T-cell (primary cell): ENCODE measurements at regions not wholly inside any gene's neighbourhood (a gene's known extent, or its start where the extent isn't known, plus 50 kb on each side); places are given as distances from the start of the nearest gene placed in this dataset.

Experiments used
- ATAC-seq, 4 experiments: fragments of 200-7000 bp in 3 of 4; fragments of 150-1000 bp in 1 of 4; cut with Tn5 transposase; replicated peaks in 1 of 4; 1 replicate in 3 of 4; 2 replicates in 1 of 4; pipeline ENCODE4 v1.10.0; 2021; ENCODE audit warnings: moderate library complexity in 3 of 4, mild to moderate bottlenecking in 2 of 4, moderate number of reproducible peaks in 1 of 4
- CTCF ChIA-PET, 2 donors: fragments of 300-600 bp; sonication (Branson Sonifier 250); formaldehyde crosslinking; loops; one replicate each; lab custom pipeline; 2022; ENCODE audit warnings: antibody characterized with exemption in 2 of 2; lab: Charles Lee
- POLR2A ChIA-PET, 2 donors: fragments of 300-600 bp; sonication (Branson Sonifier 250); formaldehyde crosslinking; loops; one replicate each; lab custom pipeline; 2022; ENCODE audit warnings: antibody characterized with exemption in 2 of 2; lab: Charles Lee
- DNase-seq, 35 experiments: peaks; one replicate each; pipeline versions ENCODE4 v3.0.0 to v3.0.0-alpha.2; 2013 to 2023
- H3K27ac ChIP-seq: one replicate; pipeline ENCODE4 v1.5.1; 2013; ENCODE audit warnings: low read length
- H3K27me3 ChIP-seq, 2 experiments: replicated peaks in 1 of 2; 1 replicate in 1 of 2; 2 replicates in 1 of 2; pipeline versions ENCODE4 v1.6.1 to v1.7.0; 2013; ENCODE audit warnings: low read length in 1 of 2, mixed read lengths in 1 of 2; ENCODE audit not compliant: control insufficient read depth in 2 of 2, insufficient read depth in 2 of 2; ENCODE audit errors: extremely low read depth in 1 of 2
- H3K36me3 ChIP-seq, 2 donors: 1 replicate in 1 of 2; 2 replicates in 1 of 2; pipeline versions ENCODE4 v1.6.1 to v1.7.0; 2013; ENCODE audit warnings: low read length in 1 of 2; ENCODE audit not compliant: control insufficient read depth in 2 of 2, insufficient read depth in 1 of 2; ENCODE audit errors: extremely low read depth in 1 of 2
- H3K4me1 ChIP-seq, 2 experiments: 1 replicate in 1 of 2; 2 replicates in 1 of 2; pipeline versions ENCODE4 v1.6.1 to v1.7.0; 2013; ENCODE audit warnings: low read length in 2 of 2, mixed read lengths in 1 of 2; ENCODE audit not compliant: insufficient read depth in 2 of 2, control insufficient read depth in 1 of 2; ENCODE audit errors: extremely low read depth in 1 of 2
- H3K4me3 ChIP-seq, 2 donors: 1 replicate in 1 of 2; 2 replicates in 1 of 2; pipeline versions ENCODE4 v1.5.1 to v1.7.0; 2013; ENCODE audit warnings: mild to moderate bottlenecking in 2 of 2, low read length in 1 of 2, moderate library complexity in 1 of 2; ENCODE audit not compliant: control insufficient read depth in 1 of 2; ENCODE audit errors: extremely low read depth in 1 of 2
- H3K9me3 ChIP-seq: 2 replicates; pipeline ENCODE4 v1.7.0; 2013
- H3K27ac Mint-ChIP-seq, 2 donors: one replicate each; pipeline ENCODE4 v1.8.0; 2020 to 2021; ENCODE audit warnings: mild to moderate bottlenecking in 2 of 2, mixed read lengths in 2 of 2
- H3K27me3 Mint-ChIP-seq, 2 donors: one replicate each; pipeline ENCODE4 v1.8.0; 2021 to 2022; ENCODE audit warnings: mixed read lengths in 2 of 2
- H3K36me3 Mint-ChIP-seq: one replicate; pipeline ENCODE4 v1.8.0; 2021; ENCODE audit warnings: mixed read lengths
- H3K4me1 Mint-ChIP-seq, 3 donors: one replicate each; pipeline ENCODE4 v1.8.0; 2020 to 2022; ENCODE audit warnings: mixed read lengths in 3 of 3, mild to moderate bottlenecking in 1 of 3
- H3K4me3 Mint-ChIP-seq, 3 donors: one replicate each; pipeline ENCODE4 v1.8.0; 2020 to 2022; ENCODE audit warnings: mild to moderate bottlenecking in 3 of 3, mixed read lengths in 3 of 3, moderate library complexity in 3 of 3
- H3K9me3 Mint-ChIP-seq, 3 donors: one replicate each; pipeline ENCODE4 v1.8.0; 2020 to 2022; ENCODE audit warnings: mixed read lengths in 3 of 3
- whole genome bisulfite sequencing: methylation state at CpG from one replicate; pipeline ENCODE4 v1.1.5; 2013; ENCODE audit warnings: missing lambda C conversion rate; ENCODE audit not compliant: insufficient coverage; 5-methylcytosine and 5-hydroxymethylcytosine counted together

- H3K36me3 ChIP-seq: no peaks in the 10 kb centered on the region
- ATAC-seq (no peak), DNase-seq (no peak)
- no peaks in the 10 kb centered on the region for H3K4me1 Mint-ChIP-seq
- H3K4me3 Mint-ChIP-seq: no peak overlapping the region
- ChIA-PET CTCF (interaction anchor here in 1 of 2 donors (0.6 kb wide), 1 partner anchor 1967 kb away, joined by 12 read pairs; no protein-coding TSS in a partner anchor), POLR2A (interaction anchor here in 1 of 2 donors (0.5 kb wide), 1 partner anchor 9 kb away, joined by 5 read pairs; no protein-coding TSS in a partner anchor)
- H3K27me3 Mint-ChIP-seq: no peaks in the 10 kb centered on the region
- no peaks in the 10 kb centered on the region for H3K9me3 ChIP-seq
- H3K4me3 ChIP-seq: no peak overlapping the region
- H3K36me3 Mint-ChIP-seq: no peaks in the 10 kb centered on the region
- H3K27ac ChIP-seq: no peak overlapping the region
- 40% methylated on average over 1 of the region's 3 CpGs for WGBS
- no peaks in the 10 kb centered on the region for H3K27me3 ChIP-seq
- peaks cover 0 to 19% (median 3%) of the 10 kb centered on the region in 3 donors for H3K9me3 Mint-ChIP-seq
- no peaks in the 10 kb centered on the region for H3K4me1 ChIP-seq
- no peak overlapping the region for H3K27ac Mint-ChIP-seq
Observed at GRCh38 chr1:72442262-72442661, 159.9 kb upstream of the NEGR1 start.

- Histone ChIP-seq H3K4me3 (no peak overlapping the region), H3K27me3 (no peaks in the 10 kb centered on the region), H3K4me1 (no peaks in the 10 kb centered on the region), H3K9me3 (no peaks in the 10 kb centered on the region), H3K27ac (no peak overlapping the region), H3K36me3 (no peaks in the 10 kb centered on the region)
- H3K9me3 Mint-ChIP-seq: peaks cover 2 to 20% (median 3%) of the 10 kb centered on the region in 3 donors
- no peaks in the 10 kb centered on the region for H3K36me3 Mint-ChIP-seq
- no peak overlapping the region for H3K4me3 Mint-ChIP-seq
- no peak for ATAC-seq
- H3K27me3 Mint-ChIP-seq: no peaks in the 10 kb centered on the region
- no peak overlapping the region for H3K27ac Mint-ChIP-seq
- ChIA-PET CTCF (no interaction called here), POLR2A (no interaction called here)
- DNase-seq: no peak
- WGBS: 80% methylated on average over 1 of the region's 1 CpG
- no peaks in the 10 kb centered on the region for H3K4me1 Mint-ChIP-seq
Observed at GRCh38 chr1:72439036-72439435, 156.7 kb upstream of the NEGR1 start.

- DNase-seq (no peak), ATAC-seq (no peak)
- Mint-ChIP-seq H3K4me3 (no peak overlapping the region), H3K36me3 (no peaks in the 10 kb centered on the region), H3K9me3 (peaks cover 2 to 20% (median 3%) of the 10 kb centered on the region in 3 donors), H3K27ac (no peak overlapping the region), H3K27me3 (no peaks in the 10 kb centered on the region), H3K4me1 (no peaks in the 10 kb centered on the region)
- Histone ChIP-seq H3K9me3 (no peaks in the 10 kb centered on the region), H3K27ac (no peak overlapping the region), H3K4me3 (no peak overlapping the region), H3K4me1 (no peaks in the 10 kb centered on the region), H3K36me3 (no peaks in the 10 kb centered on the region), H3K27me3 (no peaks in the 10 kb centered on the region)
- POLR2A ChIA-PET: no interaction called here
- CTCF ChIA-PET: no interaction called here
- 60% methylated on average over 1 of the region's 1 CpG for WGBS
Observed at GRCh38 chr1:72438270-72438669, 155.9 kb upstream of the NEGR1 start.

GRCh38 chr1:72435025-72435424 lies 152.7 kb upstream of the NEGR1 start:
- POLR2A ChIA-PET: no interaction called here
- Histone ChIP-seq H3K36me3 (no peaks in the 10 kb centered on the region), H3K4me1 (no peaks in the 10 kb centered on the region), H3K4me3 (no peak overlapping the region), H3K27ac (no peak overlapping the region), H3K9me3 (no peaks in the 10 kb centered on the region), H3K27me3 (no peaks in the 10 kb centered on the region)
- ATAC-seq (no peak), DNase-seq (no peak)
- H3K4me3 Mint-ChIP-seq: no peak overlapping the region
- H3K36me3 Mint-ChIP-seq: no peaks in the 10 kb centered on the region
- CTCF ChIA-PET: no interaction called here
- H3K27ac Mint-ChIP-seq: no peak overlapping the region
- peaks cover 2 to 20% (median 3%) of the 10 kb centered on the region in 3 donors for H3K9me3 Mint-ChIP-seq
- H3K27me3 Mint-ChIP-seq: no peaks in the 10 kb centered on the region
- no peaks in the 10 kb centered on the region for H3K4me1 Mint-ChIP-seq

- no peak overlapping the region for H3K4me3 Mint-ChIP-seq
- no peaks in the 10 kb centered on the region for H3K4me1 ChIP-seq
- WGBS: 80% methylated on average over 1 of the region's 2 CpGs
- H3K9me3 ChIP-seq: no peaks in the 10 kb centered on the region
- ChIA-PET POLR2A (no interaction called here), CTCF (no interaction called here)
- H3K27ac Mint-ChIP-seq: no peak overlapping the region
- H3K27me3 Mint-ChIP-seq: no peaks in the 10 kb centered on the region
- no peaks in the 10 kb centered on the region for H3K4me1 Mint-ChIP-seq
- DNase-seq (no peak), ATAC-seq (no peak)
- H3K36me3 Mint-ChIP-seq: no peaks in the 10 kb centered on the region
- H3K27ac ChIP-seq: no peak overlapping the region
- no peaks in the 10 kb centered on the region for H3K27me3 ChIP-seq
- H3K36me3 ChIP-seq: no peaks in the 10 kb centered on the region
- H3K9me3 Mint-ChIP-seq: peaks cover 2 to 20% (median 3%) of the 10 kb centered on the region in 3 donors
- H3K4me3 ChIP-seq: no peak overlapping the region
Observed at GRCh38 chr1:72434070-72434469, 151.7 kb upstream of the NEGR1 start.

GRCh38 chr1:72433591-72433990 lies 151.3 kb upstream of the NEGR1 start:
- Mint-ChIP-seq H3K27me3 (no peaks in the 10 kb centered on the region), H3K36me3 (no peaks in the 10 kb centered on the region), H3K4me3 (no peak overlapping the region), H3K9me3 (peaks cover 3 to 19% (median 5%) of the 10 kb centered on the region in 3 donors), H3K27ac (no peak overlapping the region), H3K4me1 (no peaks in the 10 kb centered on the region)
- CTCF ChIA-PET: no interaction called here
- no peaks in the 10 kb centered on the region for H3K4me1 ChIP-seq
- H3K36me3 ChIP-seq: no peaks in the 10 kb centered on the region
- no peaks in the 10 kb centered on the region for H3K9me3 ChIP-seq
- no peak overlapping the region for H3K27ac ChIP-seq
- DNase-seq (no peak), ATAC-seq (no peak)
- POLR2A ChIA-PET: no interaction called here
- no peaks in the 10 kb centered on the region for H3K27me3 ChIP-seq
- H3K4me3 ChIP-seq: no peak overlapping the region
- WGBS: 86% methylated on average over 1 of the region's 2 CpGs
